ENCODE measurements at regions not wholly inside any gene's neighbourhood (a gene's known extent, or its start where the extent isn't known, plus 50 kb on each side); places are given as distances from the start of the nearest gene placed in this dataset.
A peak's percentile ranks its signal among the peaks of the same experiment; 100 is the strongest.
"Not testable (repeated sequence)": the region's sequence is repeated elsewhere in the genome, so short reads cannot be mapped to it uniquely, and the experiment has no call there.

- DNase-seq: not testable (repeated sequence)
Observed at GRCh38 chr2:91521944-91522343, 2830.5 kb downstream of the RPIA start.

GRCh38 chr2:91522877-91523276, 2831.4 kb downstream of the RPIA start:
- not testable (repeated sequence) for DNase-seq

- DNase-seq: not testable (repeated sequence)
Observed at GRCh38 chr2:91523751-91524150, 2832.3 kb downstream of the RPIA start.

GRCh38 chr2:91525587-91525986, 2834.1 kb downstream of the RPIA start:
- DNase-seq: not testable (repeated sequence)

GRCh38 chr2:91526083-91526482, 2834.6 kb downstream of the RPIA start:
- not testable (repeated sequence) for DNase-seq

GRCh38 chr2:91527056-91527455, 2835.6 kb downstream of the RPIA start:
- DNase-seq: not testable (repeated sequence)

- peak in 1 of 4 experiments; percentile 1 for DNase-seq
Observed at GRCh38 chr2:91527491-91528031, 2836.1 kb downstream of the RPIA start.

GRCh38 chr2:91528361-91528760, 2836.9 kb downstream of the RPIA start:
- not testable (repeated sequence) for DNase-seq

GRCh38 chr2:91536109-91536508, 2844.6 kb downstream of the RPIA start:
- DNase-seq: not testable (repeated sequence)

- not testable (repeated sequence) for DNase-seq
Observed at GRCh38 chr2:91536549-91537263, 2845.2 kb downstream of the RPIA start.

- DNase-seq: not testable (repeated sequence)
Observed at GRCh38 chr2:91549316-91549715, 2857.8 kb downstream of the RPIA start.

GRCh38 chr2:91558234-91558633, 2866.8 kb downstream of the RPIA start:
- DNase-seq: not testable (repeated sequence)

- not testable (repeated sequence) for DNase-seq
Observed at GRCh38 chr2:91559269-91559668, 2867.8 kb downstream of the RPIA start.

- not testable (repeated sequence) for DNase-seq
Observed at GRCh38 chr2:91559886-91560614, 2868.6 kb downstream of the RPIA start.

- not testable (repeated sequence) for DNase-seq
Observed at GRCh38 chr2:91562184-91562583, 2870.7 kb downstream of the RPIA start.

- DNase-seq: not testable (repeated sequence)
Observed at GRCh38 chr2:91564700-91565099, 2873.2 kb downstream of the RPIA start.

- DNase-seq: not testable (repeated sequence)
Observed at GRCh38 chr2:91565689-91566430, 2874.4 kb downstream of the RPIA start.

GRCh38 chr2:91566611-91567010, 2875.1 kb downstream of the RPIA start:
- DNase-seq: not testable (repeated sequence)

GRCh38 chr2:91567546-91568335, 2876.3 kb downstream of the RPIA start:
- not testable (repeated sequence) for DNase-seq

GRCh38 chr2:91568391-91569338, 2877.2 kb downstream of the RPIA start:
- not testable (repeated sequence) for DNase-seq
